ENCODE measurements at regions not wholly inside any gene's neighbourhood (a gene's known extent, or its start where the extent isn't known, plus 50 kb on each side); places are given as distances from the start of the nearest gene placed in this dataset.

DNA sequence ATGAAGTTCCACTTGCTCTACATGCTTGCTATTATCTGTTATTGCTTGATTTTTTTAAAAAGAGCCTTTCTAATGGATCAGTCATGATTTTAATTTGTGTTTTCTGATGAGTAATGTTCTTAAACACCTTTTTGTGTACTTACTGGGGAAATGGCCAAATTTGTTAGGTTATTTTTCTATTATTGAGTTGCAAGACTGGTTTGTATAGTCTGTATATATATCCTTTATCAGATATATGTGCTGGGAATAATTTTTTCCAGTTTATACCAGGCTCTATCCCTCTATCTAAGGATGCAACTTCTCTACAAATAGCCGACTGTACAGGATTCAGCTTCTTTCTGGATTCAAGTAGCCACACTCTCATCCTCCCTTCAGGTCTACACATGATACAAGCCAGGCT, 65.6 kb upstream of the SEC61G start:
- TF ChIP-seq, protein P1, sequence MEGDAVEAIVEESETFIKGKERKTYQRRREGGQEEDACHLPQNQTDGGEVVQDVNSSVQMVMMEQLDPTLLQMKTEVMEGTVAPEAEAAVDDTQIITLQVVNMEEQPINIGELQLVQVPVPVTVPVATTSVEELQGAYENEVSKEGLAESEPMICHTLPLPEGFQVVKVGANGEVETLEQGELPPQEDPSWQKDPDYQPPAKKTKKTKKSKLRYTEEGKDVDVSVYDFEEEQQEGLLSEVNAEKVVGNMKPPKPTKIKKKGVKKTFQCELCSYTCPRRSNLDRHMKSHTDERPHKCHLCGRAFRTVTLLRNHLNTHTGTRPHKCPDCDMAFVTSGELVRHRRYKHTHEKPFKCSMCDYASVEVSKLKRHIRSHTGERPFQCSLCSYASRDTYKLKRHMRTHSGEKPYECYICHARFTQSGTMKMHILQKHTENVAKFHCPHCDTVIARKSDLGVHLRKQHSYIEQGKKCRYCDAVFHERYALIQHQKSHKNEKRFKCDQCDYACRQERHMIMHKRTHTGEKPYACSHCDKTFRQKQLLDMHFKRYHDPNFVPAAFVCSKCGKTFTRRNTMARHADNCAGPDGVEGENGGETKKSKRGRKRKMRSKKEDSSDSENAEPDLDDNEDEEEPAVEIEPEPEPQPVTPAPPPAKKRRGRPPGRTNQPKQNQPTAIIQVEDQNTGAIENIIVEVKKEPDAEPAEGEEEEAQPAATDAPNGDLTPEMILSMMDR (IDR thresholded peaks at IDR 0.05; ENCODE audit: low read depth, low read length) = no peak
- TF ChIP-seq EZH2phosphoT487 (IDR thresholded peaks at IDR 0.05; ENCODE audit: low read depth) = no peak
